ENCODE measurements at regions not wholly inside any gene's neighbourhood (a gene's known extent, or its start where the extent isn't known, plus 50 kb on each side); places are given as distances from the start of the nearest gene placed in this dataset.

GRCh38 chr5:52356311-52356918, 431.3 kb upstream of the ITGA1 start:
- Mint-ChIP-seq H3K36me3 (ENCODE audit: low read depth) (no peaks in the 10 kb centered on the region), H3K9me3 (no peaks in the 10 kb centered on the region), H3K4me3 (no peak overlapping the region), H3K4me1 (ENCODE audit: low read depth) (no peaks in the 10 kb centered on the region), H3K27me3 (ENCODE audit: low read depth) (no peaks in the 10 kb centered on the region), H3K27ac (no peak overlapping the region)
- no peak for DNase-seq (ENCODE audit: low spot score)

DNA sequence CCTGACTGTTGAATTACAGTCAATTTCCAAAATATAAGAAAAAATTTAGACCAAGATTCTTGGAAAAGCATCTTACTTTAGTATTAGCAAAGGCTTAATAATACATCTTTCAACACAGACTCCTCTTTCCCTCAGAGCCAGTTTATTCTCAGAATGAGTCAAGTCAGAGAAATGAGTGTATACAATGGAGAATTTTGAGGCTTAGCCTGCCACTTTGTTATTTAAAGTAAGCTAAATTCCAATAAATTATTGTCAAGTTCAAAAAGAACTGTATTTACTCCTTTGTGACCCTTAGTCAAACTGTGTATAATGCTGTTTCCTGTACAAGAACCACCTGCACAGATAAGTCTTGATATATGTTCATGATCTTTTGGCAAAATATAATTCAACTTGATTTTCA, 428.5 kb upstream of the ITGA1 start:
- H3K4me1 Mint-ChIP-seq (ENCODE audit: low read depth) = no peaks in the 10 kb centered on the region
- no peak overlapping the region for H3K4me3 Mint-ChIP-seq

DNA sequence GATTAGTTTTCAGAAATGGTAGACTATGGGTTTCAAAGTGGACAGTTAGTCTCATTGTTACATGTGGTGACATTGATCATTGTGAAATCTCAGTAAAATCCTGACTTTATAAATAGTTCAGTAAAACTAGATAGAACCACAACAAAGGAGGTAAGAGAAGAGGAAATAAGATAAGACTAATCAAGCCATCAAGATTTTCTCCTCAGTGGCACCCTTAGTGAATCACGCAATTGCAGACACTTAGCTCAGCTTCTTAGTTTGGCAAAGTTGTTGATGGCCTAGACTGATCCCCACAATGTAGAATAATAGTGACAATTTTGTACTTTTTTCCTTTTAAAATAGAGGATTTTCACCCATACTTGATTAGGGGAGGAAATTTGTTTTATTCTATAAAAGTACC, 426.7 kb upstream of the ITGA1 start:
- Mint-ChIP-seq H3K4me3 (no peak overlapping the region), H3K4me1 (ENCODE audit: low read depth) (no peaks in the 10 kb centered on the region), H3K36me3 (ENCODE audit: low read depth) (no peaks in the 10 kb centered on the region), H3K27me3 (ENCODE audit: low read depth) (no peaks in the 10 kb centered on the region), H3K9me3 (no peaks in the 10 kb centered on the region), H3K27ac (no peak overlapping the region)
- no peak for DNase-seq (ENCODE audit: low spot score)

More for the DNA sequence above, 428.5 kb upstream of the ITGA1 start:
- no peak for DNase-seq (ENCODE audit: low spot score)
- Mint-ChIP-seq H3K36me3 (ENCODE audit: low read depth) (no peaks in the 10 kb centered on the region), H3K9me3 (no peaks in the 10 kb centered on the region), H3K27me3 (ENCODE audit: low read depth) (no peaks in the 10 kb centered on the region), H3K27ac (no peak overlapping the region)

GRCh38 chr5:52374286-52374685, 413.4 kb upstream of the ITGA1 start:
- no peak for DNase-seq (ENCODE audit: low spot score)
- Mint-ChIP-seq H3K9me3 (no peaks in the 10 kb centered on the region), H3K36me3 (ENCODE audit: low read depth) (no peaks in the 10 kb centered on the region), H3K27ac (no peak overlapping the region), H3K27me3 (ENCODE audit: low read depth) (no peaks in the 10 kb centered on the region), H3K4me1 (ENCODE audit: low read depth) (no peaks in the 10 kb centered on the region), H3K4me3 (no peak overlapping the region)

DNA sequence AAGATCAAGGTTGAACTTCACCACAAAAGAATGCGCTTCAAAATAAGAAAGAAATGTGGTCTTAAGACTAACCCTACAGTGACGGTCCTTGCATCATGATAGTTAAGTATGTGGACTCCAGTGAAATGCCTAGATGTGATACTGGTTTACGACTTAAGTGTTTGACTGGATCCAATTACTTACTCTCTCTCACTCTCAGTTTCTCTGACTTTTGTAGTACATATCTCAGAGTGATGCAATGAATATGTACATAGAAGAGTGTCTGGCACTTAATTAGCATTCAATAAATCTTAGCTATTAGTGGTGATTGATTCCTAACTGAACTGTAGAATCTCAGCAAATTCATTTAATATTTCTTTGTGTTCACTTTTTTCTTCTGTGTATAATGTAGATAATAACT, 411.7 kb upstream of the ITGA1 start:
- no peak for DNase-seq (ENCODE audit: low spot score)
- Mint-ChIP-seq H3K9me3 (no peaks in the 10 kb centered on the region), H3K4me1 (ENCODE audit: low read depth) (no peaks in the 10 kb centered on the region), H3K36me3 (ENCODE audit: low read depth) (no peaks in the 10 kb centered on the region), H3K27ac (no peak overlapping the region), H3K27me3 (ENCODE audit: low read depth) (no peaks in the 10 kb centered on the region), H3K4me3 (no peak overlapping the region)

GRCh38 chr5:52376592-52376991, 411.1 kb upstream of the ITGA1 start:
- no peak overlapping the region for H3K27ac Mint-ChIP-seq
- no peaks in the 10 kb centered on the region for H3K4me1 Mint-ChIP-seq (ENCODE audit: low read depth)
- no peaks in the 10 kb centered on the region for H3K9me3 Mint-ChIP-seq
- DNase-seq (ENCODE audit: low spot score) = no peak
- no peak overlapping the region for H3K4me3 Mint-ChIP-seq
- no peaks in the 10 kb centered on the region for H3K36me3 Mint-ChIP-seq (ENCODE audit: low read depth)
- no peaks in the 10 kb centered on the region for H3K27me3 Mint-ChIP-seq (ENCODE audit: low read depth)

DNA sequence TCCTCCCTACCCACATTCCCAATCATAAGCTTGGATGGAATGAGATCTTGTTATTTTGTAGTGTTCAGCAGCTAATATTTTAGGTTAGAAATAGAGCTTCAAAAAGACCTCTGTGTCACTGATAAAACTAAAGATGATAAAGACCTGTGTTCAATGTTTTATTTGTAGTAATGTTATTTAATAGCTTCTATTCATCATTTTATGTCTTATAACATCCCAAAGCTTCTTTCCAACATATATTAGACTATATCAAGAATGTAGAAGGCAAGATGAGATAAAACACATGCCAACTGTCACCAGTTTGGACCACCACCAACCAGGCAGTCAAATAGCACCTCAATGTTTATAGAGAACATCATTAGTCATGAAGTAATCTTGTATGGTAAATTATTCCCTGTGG, 409.5 kb upstream of the ITGA1 start:
- Mint-ChIP-seq H3K9me3 (no peaks in the 10 kb centered on the region), H3K27me3 (ENCODE audit: low read depth) (no peaks in the 10 kb centered on the region), H3K36me3 (ENCODE audit: low read depth) (no peaks in the 10 kb centered on the region), H3K4me3 (no peak overlapping the region), H3K27ac (no peak overlapping the region), H3K4me1 (ENCODE audit: low read depth) (no peaks in the 10 kb centered on the region)
- DNase-seq (ENCODE audit: low spot score) = no peak

- Mint-ChIP-seq H3K4me1 (ENCODE audit: low read depth) (no peaks in the 10 kb centered on the region), H3K36me3 (ENCODE audit: low read depth) (no peaks in the 10 kb centered on the region), H3K9me3 (no peaks in the 10 kb centered on the region), H3K4me3 (no peak overlapping the region), H3K27ac (no peak overlapping the region), H3K27me3 (ENCODE audit: low read depth) (no peaks in the 10 kb centered on the region)
- DNase-seq (ENCODE audit: low spot score) = no peak
These were observed 399.4 kb upstream of the ITGA1 start for GRCh38 chr5:52388349-52388748.

DNA sequence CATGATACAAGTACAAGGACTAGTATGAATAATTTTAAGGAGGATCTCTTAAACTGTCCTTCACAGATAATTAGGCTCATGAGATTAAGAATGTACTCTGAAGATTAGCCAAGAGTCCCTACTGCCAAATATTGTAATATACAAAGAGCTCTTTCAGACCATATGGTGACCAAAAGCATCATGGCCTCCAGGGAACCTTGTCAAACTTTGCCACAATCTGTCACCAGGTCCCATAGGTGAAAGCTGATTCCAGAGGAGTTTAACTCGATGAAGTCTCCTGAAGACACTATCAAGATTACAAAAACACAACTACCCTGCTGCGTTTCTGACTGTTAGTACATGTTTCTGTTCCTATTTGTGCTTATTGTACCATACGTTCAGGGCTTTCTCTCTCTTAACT, 395.4 kb upstream of the ITGA1 start:
- H3K4me1 Mint-ChIP-seq (ENCODE audit: low read depth) = no peaks in the 10 kb centered on the region
- DNase-seq (ENCODE audit: low spot score) = no peak
- no peaks in the 10 kb centered on the region for H3K27me3 Mint-ChIP-seq (ENCODE audit: low read depth)
- no peaks in the 10 kb centered on the region for H3K9me3 Mint-ChIP-seq
- no peak overlapping the region for H3K4me3 Mint-ChIP-seq
- no peaks in the 10 kb centered on the region for H3K36me3 Mint-ChIP-seq (ENCODE audit: low read depth)
- H3K27ac Mint-ChIP-seq = no peak overlapping the region

GRCh38 chr5:52409835-52410234, 377.9 kb upstream of the ITGA1 start:
- H3K4me3 Mint-ChIP-seq = no peak overlapping the region
- H3K9me3 Mint-ChIP-seq = no peaks in the 10 kb centered on the region
- no peaks in the 10 kb centered on the region for H3K4me1 Mint-ChIP-seq (ENCODE audit: low read depth)
- H3K36me3 Mint-ChIP-seq (ENCODE audit: low read depth) = no peaks in the 10 kb centered on the region
- H3K27me3 Mint-ChIP-seq (ENCODE audit: low read depth) = no peaks in the 10 kb centered on the region
- H3K27ac Mint-ChIP-seq = no peak overlapping the region
- no peak for DNase-seq (ENCODE audit: low spot score)

DNA sequence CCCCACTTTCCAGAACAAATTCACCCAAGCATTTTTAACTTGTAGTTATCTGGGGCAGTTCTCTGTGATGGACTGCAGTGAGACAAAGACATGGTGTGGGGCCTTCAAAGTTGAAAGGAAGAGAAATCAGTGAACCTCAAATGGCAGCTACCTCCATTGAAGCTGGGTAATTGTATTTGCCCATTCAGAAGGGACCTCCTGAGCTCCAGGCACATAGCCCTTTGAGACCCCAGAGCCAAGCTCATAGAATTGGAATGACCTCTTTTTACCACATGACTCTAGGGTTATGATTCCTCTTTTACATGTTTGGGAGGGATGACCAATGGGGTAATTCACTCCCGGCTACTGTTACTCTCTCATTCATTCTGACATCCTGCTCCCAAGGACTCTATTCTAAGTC, 368.4 kb upstream of the ITGA1 start:
- H3K36me3 Mint-ChIP-seq (ENCODE audit: low read depth) = no peaks in the 10 kb centered on the region
- no peaks in the 10 kb centered on the region for H3K4me1 Mint-ChIP-seq (ENCODE audit: low read depth)
- no peak for DNase-seq (ENCODE audit: low spot score)
- no peak overlapping the region for H3K27ac Mint-ChIP-seq
- H3K9me3 Mint-ChIP-seq = no peaks in the 10 kb centered on the region
- no peak overlapping the region for H3K4me3 Mint-ChIP-seq
- H3K27me3 Mint-ChIP-seq (ENCODE audit: low read depth) = no peaks in the 10 kb centered on the region

DNA sequence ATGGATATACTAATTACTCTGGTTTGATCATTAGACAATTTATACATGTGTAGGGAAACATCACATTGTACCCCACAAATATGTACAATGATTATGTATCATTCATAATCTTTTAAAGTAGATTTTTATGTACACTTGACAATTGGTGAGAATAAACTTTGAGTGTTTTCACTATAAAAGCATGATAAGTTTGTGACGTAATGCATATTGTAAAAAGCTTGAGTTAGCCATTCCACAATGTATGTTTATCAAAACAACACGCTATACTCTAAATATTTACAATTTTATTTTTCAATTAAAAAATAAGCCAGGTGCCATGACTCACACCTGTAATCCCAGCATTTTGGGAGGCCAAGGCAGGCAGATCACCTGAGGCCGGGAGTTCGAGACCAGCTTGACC, 360.1 kb upstream of the ITGA1 start:
- H3K4me3 Mint-ChIP-seq = no peak overlapping the region
- no peak overlapping the region for H3K27ac Mint-ChIP-seq
- H3K4me1 Mint-ChIP-seq (ENCODE audit: low read depth) = no peaks in the 10 kb centered on the region
- DNase-seq (ENCODE audit: low spot score) = no peak
- H3K9me3 Mint-ChIP-seq = no peaks in the 10 kb centered on the region
- H3K27me3 Mint-ChIP-seq (ENCODE audit: low read depth) = no peaks in the 10 kb centered on the region
- H3K36me3 Mint-ChIP-seq (ENCODE audit: low read depth) = no peaks in the 10 kb centered on the region

GRCh38 chr5:52428977-52429489, 358.7 kb upstream of the ITGA1 start:
- no peaks in the 10 kb centered on the region for H3K4me1 Mint-ChIP-seq (ENCODE audit: low read depth)
- H3K36me3 Mint-ChIP-seq (ENCODE audit: low read depth) = no peaks in the 10 kb centered on the region
- H3K27me3 Mint-ChIP-seq (ENCODE audit: low read depth) = no peaks in the 10 kb centered on the region
- H3K27ac Mint-ChIP-seq = no peak overlapping the region
- no peaks in the 10 kb centered on the region for H3K9me3 Mint-ChIP-seq
- no peak overlapping the region for H3K4me3 Mint-ChIP-seq
- DNase-seq (ENCODE audit: low spot score) = no peak

GRCh38 chr5:52441768-52442167, 345.9 kb upstream of the ITGA1 start:
- no peak overlapping the region for H3K27ac Mint-ChIP-seq
- no peaks in the 10 kb centered on the region for H3K9me3 Mint-ChIP-seq
- no peaks in the 10 kb centered on the region for H3K27me3 Mint-ChIP-seq (ENCODE audit: low read depth)
- H3K4me1 Mint-ChIP-seq (ENCODE audit: low read depth) = no peaks in the 10 kb centered on the region
- no peaks in the 10 kb centered on the region for H3K36me3 Mint-ChIP-seq (ENCODE audit: low read depth)
- no peak overlapping the region for H3K4me3 Mint-ChIP-seq
- DNase-seq (ENCODE audit: low spot score) = no peak

GRCh38 chr5:52443187-52443586, 344.5 kb upstream of the ITGA1 start:
- no peak for DNase-seq (ENCODE audit: low spot score)
- no peaks in the 10 kb centered on the region for H3K27me3 Mint-ChIP-seq (ENCODE audit: low read depth)
- no peaks in the 10 kb centered on the region for H3K36me3 Mint-ChIP-seq (ENCODE audit: low read depth)
- H3K9me3 Mint-ChIP-seq = no peaks in the 10 kb centered on the region
- H3K27ac Mint-ChIP-seq = no peak overlapping the region
- no peak overlapping the region for H3K4me3 Mint-ChIP-seq
- no peaks in the 10 kb centered on the region for H3K4me1 Mint-ChIP-seq (ENCODE audit: low read depth)

All from T-helper 2 cell treated with Interferon-gamma antibody and Interleukin-4, amounts not matched to agents 5 μg/mL and 100 μg/mL, for 36 hours (primary cell).